Upper lobe of left lung (tissue), 4 donors: ENCODE measurements at regions not wholly inside any gene's neighbourhood (a gene's known extent, or its start where the extent isn't known, plus 50 kb on each side); places are given as distances from the start of the nearest gene placed in this dataset.

Source experiments
- POLR2A ChIP-seq, 4 donors: fragments of 450-650 bp; IDR thresholded peaks; one replicate each; pipeline ENCODE4 v1.5.1; 2016 to 2017; ENCODE audit warnings: antibody characterized with exemption in 4 of 4, mild to moderate bottlenecking in 2 of 4
- TF ChIP-seq, protein P1 (sequence below), 6 experiments: fragments of 450-650 bp in 4 of 6; fragments of 200-600 bp in 2 of 6; sonication (generic) in 2 of 6; IDR thresholded peaks; one replicate each; pipeline ENCODE4 v1.5.1; 2016 to 2019; ENCODE audit warnings: antibody characterized with exemption in 6 of 6

DNA sequence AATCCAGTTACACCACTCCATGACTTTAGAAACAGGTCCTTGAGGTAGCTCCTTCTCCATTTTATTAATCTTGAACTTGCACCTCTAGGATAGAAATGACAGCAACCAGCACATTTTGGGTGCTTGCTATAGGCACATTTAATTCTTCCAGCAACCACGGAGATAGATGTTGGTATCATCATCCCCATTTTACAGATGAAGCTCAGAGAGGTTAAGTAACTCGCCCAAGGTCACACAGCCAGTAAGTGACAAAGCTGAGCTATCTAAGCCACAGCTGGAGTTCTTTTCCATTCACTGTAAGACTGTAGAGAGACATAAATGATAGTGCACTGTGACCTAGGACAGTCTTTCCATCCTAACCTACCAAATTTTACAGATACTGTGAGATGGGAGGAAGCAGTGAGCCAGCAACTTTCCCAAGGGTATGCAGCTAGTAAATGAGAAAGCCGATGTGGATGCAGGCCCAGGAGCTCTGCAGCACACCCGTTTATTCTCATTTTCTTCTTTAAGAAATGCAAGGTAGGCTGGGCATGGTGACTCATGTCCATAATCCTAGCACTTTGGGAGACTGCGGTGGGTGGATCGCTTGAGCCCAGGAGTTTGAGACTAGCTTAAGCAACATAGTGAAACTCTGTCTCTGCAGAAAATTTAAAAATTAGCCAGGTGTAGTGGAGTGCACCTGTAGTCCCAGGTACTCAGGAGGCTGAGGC lies 103.2 kb downstream of the TBX5 start:
- TF ChIP-seq, protein P1, sequence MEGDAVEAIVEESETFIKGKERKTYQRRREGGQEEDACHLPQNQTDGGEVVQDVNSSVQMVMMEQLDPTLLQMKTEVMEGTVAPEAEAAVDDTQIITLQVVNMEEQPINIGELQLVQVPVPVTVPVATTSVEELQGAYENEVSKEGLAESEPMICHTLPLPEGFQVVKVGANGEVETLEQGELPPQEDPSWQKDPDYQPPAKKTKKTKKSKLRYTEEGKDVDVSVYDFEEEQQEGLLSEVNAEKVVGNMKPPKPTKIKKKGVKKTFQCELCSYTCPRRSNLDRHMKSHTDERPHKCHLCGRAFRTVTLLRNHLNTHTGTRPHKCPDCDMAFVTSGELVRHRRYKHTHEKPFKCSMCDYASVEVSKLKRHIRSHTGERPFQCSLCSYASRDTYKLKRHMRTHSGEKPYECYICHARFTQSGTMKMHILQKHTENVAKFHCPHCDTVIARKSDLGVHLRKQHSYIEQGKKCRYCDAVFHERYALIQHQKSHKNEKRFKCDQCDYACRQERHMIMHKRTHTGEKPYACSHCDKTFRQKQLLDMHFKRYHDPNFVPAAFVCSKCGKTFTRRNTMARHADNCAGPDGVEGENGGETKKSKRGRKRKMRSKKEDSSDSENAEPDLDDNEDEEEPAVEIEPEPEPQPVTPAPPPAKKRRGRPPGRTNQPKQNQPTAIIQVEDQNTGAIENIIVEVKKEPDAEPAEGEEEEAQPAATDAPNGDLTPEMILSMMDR (IDR thresholded peaks at IDR 0.05), result no peak
- TF ChIP-seq POLR2A (IDR thresholded peaks at IDR 0.05), result no peak
